ENCODE measurements at regions not wholly inside any gene's neighbourhood (a gene's known extent, or its start where the extent isn't known, plus 50 kb on each side); places are given as distances from the start of the nearest gene placed in this dataset.

DNA sequence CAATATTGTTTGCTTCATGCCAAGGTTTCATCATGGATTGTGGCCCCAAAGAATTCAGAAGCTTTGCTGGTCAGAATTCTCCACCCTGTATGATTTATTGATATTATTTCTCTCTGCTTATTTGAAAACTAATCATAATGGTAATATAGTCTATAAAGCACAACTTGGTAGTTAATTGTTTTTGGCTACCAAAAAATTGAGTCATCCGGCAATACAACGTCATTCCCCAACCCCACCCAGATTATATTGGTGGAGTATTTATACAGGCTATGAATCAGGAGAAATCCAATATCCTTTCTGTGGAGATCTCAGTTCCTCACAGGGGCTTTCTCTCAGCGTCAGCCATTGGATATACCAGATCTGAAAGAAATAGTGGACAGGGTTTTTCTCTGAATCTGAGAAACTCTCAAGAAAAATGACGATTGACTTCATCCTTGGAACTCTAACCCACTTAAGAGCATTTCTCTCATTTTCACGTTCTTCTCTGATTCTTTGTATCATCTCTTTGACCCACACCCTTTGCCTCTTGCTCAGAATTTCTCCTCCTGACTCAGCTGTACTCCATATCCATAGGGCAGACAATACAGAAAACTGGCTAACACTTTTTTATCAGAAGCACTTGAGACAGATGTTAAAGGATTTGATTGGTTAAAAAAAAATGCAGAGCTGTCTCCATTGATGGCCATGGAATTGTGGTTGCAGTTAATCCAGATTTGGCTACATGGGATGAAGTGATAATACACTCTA, 1055.8 kb upstream of the CADM2 start:
- no peak for DNase-seq

DNA sequence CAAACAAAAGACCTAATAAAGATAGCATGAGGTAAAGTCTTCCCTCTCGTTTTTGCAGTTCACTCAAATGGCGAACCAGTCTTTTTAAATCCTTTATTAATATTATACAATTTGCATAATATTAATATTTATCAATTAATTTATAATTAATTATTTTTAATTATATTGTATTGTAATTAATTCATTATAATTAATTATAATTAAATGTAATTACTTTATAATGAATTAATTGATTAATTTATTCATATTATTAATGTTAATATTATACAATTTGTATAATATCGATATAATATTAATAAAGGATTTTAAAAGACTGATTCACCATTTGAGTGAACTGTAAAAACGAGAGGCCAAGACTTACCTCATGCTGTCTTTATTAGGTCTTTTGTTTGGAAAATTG, 1045.4 kb upstream of the CADM2 start:
- no peak for DNase-seq

DNA sequence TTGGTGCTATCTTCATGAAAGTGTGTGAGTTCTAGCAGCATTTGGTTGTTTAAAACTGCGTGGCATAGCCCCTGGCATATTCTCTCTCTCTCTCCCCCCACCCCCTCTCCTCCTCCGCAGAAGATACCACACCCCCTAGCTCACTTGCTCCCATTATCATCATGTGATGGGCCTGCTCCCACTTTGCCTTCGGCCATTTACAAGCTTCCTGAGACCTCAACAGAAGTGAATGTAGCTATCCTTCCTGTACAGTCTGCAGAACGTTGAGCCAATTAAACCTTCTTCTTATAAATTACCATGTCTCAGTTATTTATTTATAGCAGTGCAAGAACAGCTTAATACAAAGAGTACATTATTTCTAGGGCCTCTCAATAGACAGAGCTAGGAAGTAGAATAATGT, 1032.5 kb upstream of the CADM2 start:
- DNase-seq = no peak

DNA sequence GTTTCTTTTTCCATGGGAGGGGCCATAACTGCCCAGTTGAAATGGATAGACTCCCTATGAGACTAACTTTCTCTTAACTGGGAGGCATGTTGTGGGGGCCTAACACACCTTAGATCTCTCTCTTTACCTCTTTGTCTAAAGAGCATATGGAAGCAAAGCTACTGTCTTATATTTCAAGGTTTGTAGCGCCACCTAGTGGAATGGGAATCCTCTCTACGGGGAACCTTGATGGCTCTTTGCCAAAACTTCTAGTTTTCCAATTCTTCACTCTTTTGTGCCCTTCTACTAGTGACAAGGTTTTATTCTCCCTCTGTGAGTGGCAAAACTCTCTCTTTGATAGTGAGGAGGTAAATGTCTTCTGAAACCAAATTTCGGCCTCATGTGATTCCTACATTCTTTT, 1030.4 kb upstream of the CADM2 start:
- no peak for DNase-seq

- no peak for DNase-seq
These were observed 1029.9 kb upstream of the CADM2 start for GRCh38 chr3:83928903-83929302.

DNA sequence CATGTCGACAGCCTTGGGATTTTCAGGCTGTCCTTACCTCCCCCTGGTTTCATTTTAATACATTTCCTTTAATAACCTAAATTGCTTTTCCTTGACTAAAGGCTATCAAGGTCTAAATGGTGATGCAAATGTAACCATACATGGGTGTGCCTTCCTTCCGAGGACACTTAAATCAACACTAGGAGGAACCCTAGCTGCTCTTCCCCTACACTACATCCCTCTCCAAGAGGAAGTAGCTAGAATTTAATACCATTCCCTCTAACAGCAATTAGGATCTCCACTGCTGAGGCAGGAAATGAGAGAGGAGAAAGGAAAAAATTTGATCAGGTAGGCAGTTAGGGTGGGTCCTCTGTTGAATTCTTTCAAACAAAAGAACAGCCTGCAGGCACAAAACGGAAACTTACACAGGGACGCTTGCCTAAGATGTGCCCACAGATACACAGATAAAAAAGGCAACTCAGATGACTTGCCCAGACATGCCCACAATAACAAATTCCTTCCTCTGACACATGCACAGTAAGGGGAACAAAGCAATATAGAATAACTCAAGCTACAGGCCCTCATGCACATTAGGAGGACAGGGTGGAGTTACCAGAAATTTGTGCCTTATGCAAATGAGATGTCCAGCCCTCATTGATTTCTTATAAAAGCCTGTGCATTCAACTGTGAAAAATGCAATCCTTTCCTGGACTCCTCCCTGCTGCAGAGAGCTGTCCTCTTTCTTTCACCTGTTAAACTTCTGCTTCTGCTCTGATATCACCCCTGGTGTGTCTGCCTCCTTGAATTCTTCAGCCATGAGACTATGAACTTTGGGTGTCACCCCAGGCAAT, 1024.4 kb upstream of the CADM2 start:
- DNase-seq = peak; percentile 69

DNA sequence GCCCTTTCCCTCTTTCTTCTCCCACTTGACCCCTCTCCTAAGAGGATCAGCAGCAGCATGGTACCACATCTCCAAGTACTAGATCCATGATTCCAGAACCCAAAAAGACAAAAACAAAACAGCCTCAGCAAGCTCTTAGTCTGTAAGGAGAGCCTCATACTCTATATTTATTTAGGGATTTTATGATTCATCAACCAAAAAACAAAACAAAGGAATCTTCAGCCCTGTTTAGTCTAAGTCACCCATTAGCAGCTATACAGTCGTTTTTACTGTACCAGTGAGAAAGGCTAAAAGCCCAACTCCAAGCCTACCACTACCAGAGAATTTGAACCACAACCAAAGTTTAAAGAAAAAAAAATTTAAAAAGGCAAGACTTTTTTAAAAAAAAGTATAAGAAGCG, 1020.3 kb upstream of the CADM2 start:
- DNase-seq = no peak

- DNase-seq = no peak
These were observed 1016.6 kb upstream of the CADM2 start for GRCh38 chr3:83941990-83942745.

DNA sequence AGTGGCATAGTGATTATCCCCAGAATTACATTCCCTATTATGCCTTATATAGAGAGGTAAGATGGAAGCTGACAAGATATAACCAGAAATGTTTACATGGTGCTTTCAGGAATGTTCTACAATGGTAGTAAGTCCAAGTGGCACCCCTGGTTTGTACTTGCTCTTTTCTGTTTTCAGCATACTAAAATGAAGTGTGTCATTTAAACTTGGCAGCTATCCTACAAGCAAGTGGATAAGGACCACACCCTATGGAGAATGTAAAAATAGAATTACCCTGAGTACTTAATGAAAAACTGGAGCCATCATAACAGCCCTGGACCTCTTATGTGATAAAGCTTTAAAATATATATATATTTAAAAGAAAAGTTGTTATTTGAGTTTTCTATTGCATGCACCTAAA, 1012.7 kb upstream of the CADM2 start:
- no peak for DNase-seq

- no peak for DNase-seq
These were observed 1012.2 kb upstream of the CADM2 start for GRCh38 chr3:83946554-83946953.

DNA sequence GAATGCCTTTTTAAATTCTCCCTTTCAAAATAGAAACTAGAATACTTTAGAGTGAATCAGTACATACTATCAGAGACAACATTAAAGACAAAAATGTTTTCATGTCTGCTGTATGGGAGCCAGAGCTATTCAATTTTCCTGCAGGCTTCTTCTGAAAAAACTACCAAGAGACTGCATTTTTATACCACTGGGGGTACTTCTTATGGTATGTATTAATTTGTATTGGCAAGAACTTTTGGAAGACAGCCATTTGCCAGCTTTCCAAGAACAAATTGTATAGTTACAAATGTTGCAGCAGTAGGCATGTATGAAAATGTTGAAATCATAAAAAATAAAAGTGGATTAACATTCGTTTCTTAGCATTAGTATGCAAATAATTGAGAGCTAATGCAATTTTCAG, 1010.0 kb upstream of the CADM2 start:
- no peak for DNase-seq

DNA sequence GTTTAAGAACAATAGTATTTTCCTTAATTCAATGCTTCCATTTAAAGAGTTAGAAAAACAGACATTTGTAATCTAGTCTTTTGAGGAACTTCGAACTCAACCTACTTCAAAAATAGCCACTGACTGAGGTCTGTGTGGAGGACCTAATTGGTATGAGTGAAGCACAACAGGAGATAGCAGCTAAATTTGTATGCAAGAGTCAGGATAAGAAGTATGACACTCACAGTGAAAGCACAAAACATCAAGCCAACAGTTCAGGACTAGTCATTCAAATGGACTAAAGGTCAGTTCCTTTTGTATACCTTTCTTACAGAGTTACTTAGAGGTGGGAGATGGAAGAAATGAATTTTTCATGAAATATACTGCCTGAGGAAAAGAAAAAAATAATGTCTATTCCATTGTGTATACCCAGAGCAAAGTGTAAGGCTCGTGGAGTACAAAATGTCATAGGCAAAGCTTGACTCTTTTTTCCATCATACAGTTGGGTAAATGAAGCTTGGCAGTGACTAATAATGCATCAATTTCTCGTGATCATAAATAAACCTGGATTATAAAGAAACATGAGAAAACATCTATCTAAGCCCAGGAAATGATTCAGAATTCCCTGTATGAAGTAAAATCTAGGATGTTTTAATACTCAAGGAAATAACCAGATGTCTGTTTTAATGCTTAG, 1005.2 kb upstream of the CADM2 start:
- no peak for DNase-seq

DNA sequence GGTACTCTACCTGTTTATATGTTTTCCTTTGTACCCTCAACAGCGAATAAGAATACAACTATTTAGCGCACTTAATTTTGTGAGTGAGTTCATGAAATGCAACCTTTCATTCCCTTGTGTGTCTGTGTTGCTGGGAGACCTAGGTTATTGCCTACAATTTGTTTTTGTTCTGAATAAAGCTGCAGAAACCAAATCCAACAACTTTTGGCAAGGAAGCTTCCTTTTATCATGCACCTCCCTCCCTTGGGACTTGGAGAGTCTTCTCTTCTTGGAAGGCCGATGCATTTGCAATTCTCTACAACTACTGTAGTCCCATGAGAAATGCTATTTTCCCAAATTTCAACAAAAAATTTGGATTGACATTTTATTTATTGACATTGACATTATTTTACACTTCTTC, 1002.4 kb upstream of the CADM2 start:
- DNase-seq = no peak

- no peak for DNase-seq
These were observed 990.4 kb upstream of the CADM2 start for GRCh38 chr3:83968356-83968755.

DNA sequence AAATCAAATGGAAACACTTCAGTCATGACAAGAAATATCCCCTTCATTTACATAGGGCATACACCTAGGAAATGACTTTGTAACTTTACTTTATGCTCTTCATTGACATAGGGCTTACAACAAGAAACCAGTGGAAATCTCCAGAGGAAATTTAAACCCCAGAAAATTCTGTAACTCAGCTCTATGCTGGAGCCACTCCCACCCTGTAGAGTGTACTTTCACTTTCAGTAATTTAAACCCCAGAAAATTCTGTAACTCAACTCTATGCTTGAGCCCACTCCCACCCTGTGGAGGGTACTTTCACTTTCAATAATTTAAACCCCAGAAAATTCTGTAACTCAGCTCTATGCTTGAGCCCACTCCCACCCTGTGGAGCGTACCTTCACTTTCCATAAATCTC, 987.1 kb upstream of the CADM2 start:
- no peak for DNase-seq

GRCh38 chr3:84008623-84009022, 950.2 kb upstream of the CADM2 start:
- no peak for DNase-seq

DNA sequence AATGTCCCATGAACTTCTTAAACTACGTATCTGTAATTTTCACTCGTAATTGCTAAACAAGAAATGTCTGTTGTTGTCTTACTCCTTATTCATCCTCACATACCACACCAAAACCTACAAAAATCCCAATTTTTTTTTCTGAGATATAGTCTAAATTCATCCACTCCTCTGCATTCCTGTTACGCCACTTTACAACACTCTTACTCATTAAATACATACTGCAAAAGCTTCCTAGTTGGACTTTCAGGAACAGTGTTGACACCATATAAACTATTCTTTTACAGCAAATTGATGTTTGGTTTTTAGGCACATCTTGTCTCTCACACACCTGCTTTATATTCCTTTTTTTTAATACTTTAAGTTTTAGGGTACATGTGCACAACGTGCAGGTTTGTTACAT, 934.9 kb upstream of the CADM2 start:
- DNase-seq = no peak

GRCh38 chr3:84039099-84039498, 919.7 kb upstream of the CADM2 start:
- no peak for DNase-seq

DNA sequence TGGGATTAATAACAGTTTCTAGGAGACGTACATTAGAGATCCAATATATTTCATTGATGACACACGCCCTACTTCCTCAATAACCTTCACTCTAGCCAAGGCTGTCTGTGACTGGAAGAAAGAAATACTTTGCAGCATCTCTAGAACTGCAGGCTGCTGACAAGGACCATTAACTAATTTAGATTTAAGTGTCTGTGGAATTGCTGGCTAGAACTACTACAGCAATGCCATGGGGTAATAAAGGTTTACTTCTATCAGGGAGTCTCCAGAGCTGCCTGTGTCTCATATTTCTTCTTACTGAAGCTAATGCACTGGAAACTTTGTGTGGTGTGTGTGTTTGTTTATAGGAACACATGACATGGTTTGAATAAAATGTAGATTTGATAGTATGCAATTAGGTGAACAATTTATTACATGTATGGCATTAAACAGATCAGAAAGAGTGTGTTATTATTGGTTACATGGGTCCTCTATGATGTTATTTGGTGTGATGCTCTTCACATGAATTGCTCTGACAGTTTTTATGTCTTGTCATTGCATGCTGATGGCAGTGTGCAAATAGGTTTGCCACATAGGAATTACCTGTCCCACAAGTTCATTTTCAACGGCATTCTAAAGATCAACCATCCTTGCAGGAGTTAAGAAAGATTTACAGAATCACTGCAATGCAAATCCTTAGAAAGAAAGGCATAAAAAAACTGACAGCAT, 916.2 kb upstream of the CADM2 start:
- DNase-seq = no peak

DNA sequence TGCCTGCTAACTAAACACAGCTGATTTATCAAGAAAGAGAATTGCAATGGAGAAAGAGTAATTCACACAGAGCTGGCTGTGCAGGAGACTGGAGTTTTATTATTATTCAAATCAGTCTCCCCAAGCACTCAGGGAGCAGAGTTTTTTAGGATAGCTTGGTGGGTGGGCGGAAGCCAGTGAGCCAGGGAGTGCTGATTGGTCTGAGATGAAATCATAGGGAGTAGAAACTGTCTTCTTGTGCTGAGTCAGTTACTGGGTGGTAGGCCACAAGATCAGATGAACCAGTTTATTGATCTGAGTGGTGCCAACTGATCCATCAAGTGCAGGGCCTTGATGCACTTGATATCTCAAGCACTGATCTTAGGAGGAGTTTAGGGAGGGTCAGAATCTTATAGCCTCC, 891.9 kb upstream of the CADM2 start:
- DNase-seq = no peak

GRCh38 chr3:84073664-84074063, 885.1 kb upstream of the CADM2 start:
- no peak for DNase-seq

GRCh38 chr3:84074767-84075166, 884.0 kb upstream of the CADM2 start:
- DNase-seq = no peak

DNA sequence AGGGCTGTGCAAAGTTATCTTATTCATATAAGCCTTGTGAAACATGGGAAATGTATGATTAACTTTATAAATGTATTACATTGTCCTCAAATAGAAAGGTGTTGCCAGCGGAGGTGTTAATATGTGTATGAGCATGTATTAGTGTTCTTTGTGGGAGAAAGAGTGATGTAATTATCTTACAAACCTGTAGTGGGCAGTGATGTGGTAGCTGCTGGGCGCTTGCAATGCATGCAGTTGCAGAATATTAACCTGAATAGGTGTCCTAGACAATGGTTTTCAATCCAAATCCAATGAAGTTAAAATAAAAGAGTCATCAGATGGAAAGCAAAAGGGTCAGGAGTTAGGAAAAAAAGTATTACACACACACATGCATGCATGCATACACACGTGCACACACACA, 881.3 kb upstream of the CADM2 start:
- no peak for DNase-seq
